IMR-90 (cell line): ENCODE measurements at regions not wholly inside any gene's neighbourhood (a gene's known extent, or its start where the extent isn't known, plus 50 kb on each side); places are given as distances from the start of the nearest gene placed in this dataset.
A peak's percentile ranks its signal among the peaks of the same experiment; 100 is the strongest.

ENCODE experiments used
- CEBPB ChIP-seq: IDR thresholded peaks from 2 replicates; pipeline ENCODE4 v1.6.1; 2012; ENCODE audit warnings: low read depth, low read length, improper control_type of control experiment
- CHD1 ChIP-seq: IDR thresholded peaks from 2 replicates; pipeline ENCODE4 v1.6.1; 2012; ENCODE audit warnings: low read depth, low read length, improper control_type of control experiment
- ELK1 ChIP-seq: fragments of 150-350 bp; IDR thresholded peaks from 2 replicates; pipeline ENCODE4 v1.6.1; 2016; ENCODE audit warnings: low read depth, mild to moderate bottlenecking, low read length, moderate library complexity, borderline replicate concordance
- MAFK ChIP-seq: IDR thresholded peaks from 2 replicates; pipeline ENCODE4 v1.6.1; 2012; ENCODE audit warnings: low read depth, low read length, improper control_type of control experiment
- MXI1 ChIP-seq: IDR thresholded peaks from 2 replicates; pipeline ENCODE4 v1.6.1; 2012; ENCODE audit warnings: low read depth, mild to moderate bottlenecking, low read length, moderate library complexity, borderline replicate concordance
- POLR2A ChIP-seq: IDR thresholded peaks from 2 replicates; pipeline ENCODE4 v1.6.1; 2012; ENCODE audit warnings: mild to moderate bottlenecking, low read depth, low read length
- RAD21 ChIP-seq: IDR thresholded peaks from 2 replicates; pipeline ENCODE4 v1.6.1; 2012; ENCODE audit warnings: low read length, improper control_type of control experiment
- SMC3 ChIP-seq: fragments of 150-350 bp; IDR thresholded peaks from 2 replicates; pipeline ENCODE4 v1.6.1; 2016; ENCODE audit warnings: low read depth, mild to moderate bottlenecking, antibody characterized with exemption, low read length, moderate library complexity
- TF ChIP-seq, protein P1 (sequence below): conservative IDR thresholded peaks from 2 replicates; pipeline ENCODE4 v1.5.1; 2012; ENCODE audit warnings: mild to moderate bottlenecking, low read depth, low read length, improper control_type of control experiment

- TF ChIP-seq, protein P1, sequence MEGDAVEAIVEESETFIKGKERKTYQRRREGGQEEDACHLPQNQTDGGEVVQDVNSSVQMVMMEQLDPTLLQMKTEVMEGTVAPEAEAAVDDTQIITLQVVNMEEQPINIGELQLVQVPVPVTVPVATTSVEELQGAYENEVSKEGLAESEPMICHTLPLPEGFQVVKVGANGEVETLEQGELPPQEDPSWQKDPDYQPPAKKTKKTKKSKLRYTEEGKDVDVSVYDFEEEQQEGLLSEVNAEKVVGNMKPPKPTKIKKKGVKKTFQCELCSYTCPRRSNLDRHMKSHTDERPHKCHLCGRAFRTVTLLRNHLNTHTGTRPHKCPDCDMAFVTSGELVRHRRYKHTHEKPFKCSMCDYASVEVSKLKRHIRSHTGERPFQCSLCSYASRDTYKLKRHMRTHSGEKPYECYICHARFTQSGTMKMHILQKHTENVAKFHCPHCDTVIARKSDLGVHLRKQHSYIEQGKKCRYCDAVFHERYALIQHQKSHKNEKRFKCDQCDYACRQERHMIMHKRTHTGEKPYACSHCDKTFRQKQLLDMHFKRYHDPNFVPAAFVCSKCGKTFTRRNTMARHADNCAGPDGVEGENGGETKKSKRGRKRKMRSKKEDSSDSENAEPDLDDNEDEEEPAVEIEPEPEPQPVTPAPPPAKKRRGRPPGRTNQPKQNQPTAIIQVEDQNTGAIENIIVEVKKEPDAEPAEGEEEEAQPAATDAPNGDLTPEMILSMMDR, result no peak
- no peak for TF ChIP-seq CHD1
- TF ChIP-seq RAD21, result no peak
- peak; percentile 54; the same call in 1 of the 2 replicates for TF ChIP-seq CEBPB
- TF ChIP-seq POLR2A, result no peak
- TF ChIP-seq MAFK, result no peak
- no peak for TF ChIP-seq SMC3
- TF ChIP-seq MXI1, result no peak
- no peak for TF ChIP-seq ELK1
Measured at GRCh38 chr3:154971771-154972326, 108.3 kb upstream of the MME start.
